Activated CD4-positive, alpha-beta T cell treated with anti-CD3 and anti-CD28 coated beads, Interleukin-2, amount 50 U/mL, for 48 hours (primary cell): ENCODE measurements at regions not wholly inside any gene's neighbourhood (a gene's known extent, or its start where the extent isn't known, plus 50 kb on each side); places are given as distances from the start of the nearest gene placed in this dataset.

Experiments used
- DNase-seq, 2 experiments: peaks; one replicate each; pipeline ENCODE4 v3.0.0-alpha.2; 2020

- no peak for DNase-seq
These were observed 1056.7 kb upstream of the AMELY start for GRCh38 chrY:7968293-7968692.

GRCh38 chrY:7966916-7967315, 1055.4 kb upstream of the AMELY start:
- DNase-seq: no peak

GRCh38 chrY:7963393-7963792, 1051.8 kb upstream of the AMELY start:
- DNase-seq: no peak

- DNase-seq: no peak
These were observed 1050.8 kb upstream of the AMELY start for GRCh38 chrY:7962350-7962749.

GRCh38 chrY:7961811-7962210, 1050.3 kb upstream of the AMELY start:
- DNase-seq: no peak

GRCh38 chrY:7957773-7958172, 1046.2 kb upstream of the AMELY start:
- DNase-seq: no peak

GRCh38 chrY:7951187-7951852, 1039.8 kb upstream of the AMELY start:
- no peak for DNase-seq

GRCh38 chrY:7944135-7944534, 1032.6 kb upstream of the AMELY start:
- DNase-seq: no peak

GRCh38 chrY:7942711-7943110, 1031.2 kb upstream of the AMELY start:
- no peak for DNase-seq

GRCh38 chrY:7941856-7942255, 1030.3 kb upstream of the AMELY start:
- DNase-seq: no peak

- no peak for DNase-seq
These were observed 1027.6 kb upstream of the AMELY start for GRCh38 chrY:7938982-7939718.

- no peak for DNase-seq
These were observed 1025.3 kb upstream of the AMELY start for GRCh38 chrY:7936831-7937230.

- no peak for DNase-seq
These were observed 1024.5 kb upstream of the AMELY start for GRCh38 chrY:7936046-7936445.

- DNase-seq: no peak
These were observed 1024.1 kb upstream of the AMELY start for GRCh38 chrY:7935606-7936005.

- no peak for DNase-seq
These were observed 1020.9 kb upstream of the AMELY start for GRCh38 chrY:7932424-7932823.

- no peak for DNase-seq
These were observed 1018.3 kb upstream of the AMELY start for GRCh38 chrY:7929866-7930265.

GRCh38 chrY:7924059-7924458, 1012.5 kb upstream of the AMELY start:
- no peak for DNase-seq

- no peak for DNase-seq
These were observed 1012.0 kb upstream of the AMELY start for GRCh38 chrY:7923476-7924017.

GRCh38 chrY:7920382-7920781, 1008.8 kb upstream of the AMELY start:
- DNase-seq: no peak

GRCh38 chrY:7888506-7888905, 977.0 kb upstream of the AMELY start:
- no peak for DNase-seq

- no peak for DNase-seq
These were observed 970.1 kb upstream of the AMELY start for GRCh38 chrY:7881696-7882095.

GRCh38 chrY:7879245-7879644, 967.7 kb upstream of the AMELY start:
- no peak for DNase-seq

GRCh38 chrY:7878719-7879118, 967.2 kb upstream of the AMELY start:
- no peak for DNase-seq

GRCh38 chrY:7877458-7877857, 965.9 kb upstream of the AMELY start:
- DNase-seq: no peak

- no peak for DNase-seq
These were observed 962.5 kb upstream of the AMELY start for GRCh38 chrY:7874080-7874479.
